Esophagus squamous epithelium (tissue), 5 donors: ENCODE measurements at regions not wholly inside any gene's neighbourhood (a gene's known extent, or its start where the extent isn't known, plus 50 kb on each side); places are given as distances from the start of the nearest gene placed in this dataset.

Source experiments
- DNase-seq: peaks from one replicate; lab custom pipeline; 2025; lab: John Stamatoyannopoulos, UW
- H3K27ac ChIP-seq, 4 donors: fragments of 200-600 bp; sonication (generic); one replicate each; pipeline ENCODE4 v1.5.1; 2016 to 2019; ENCODE audit warnings: mild to moderate bottlenecking in 1 of 4
- H3K27me3 ChIP-seq, 4 donors: fragments of 200-600 bp; sonication (generic); 1 replicate in 3 of 4; 2 replicates in 1 of 4; pipeline versions ENCODE4 v1.5.1 to v1.6.0; 2017 to 2021; ENCODE audit warnings: antibody characterized with exemption in 1 of 4
- H3K36me3 ChIP-seq, 3 donors: fragments of 200-600 bp; sonication (generic); one replicate each; pipeline ENCODE4 v1.5.1; 2016 to 2019
- H3K4me1 ChIP-seq, 3 donors: fragments of 200-600 bp; sonication (generic); one replicate each; pipeline ENCODE4 v1.5.1; 2017 to 2019
- H3K4me3 ChIP-seq, 4 donors: fragments of 200-600 bp; sonication (generic); 1 replicate in 3 of 4; 2 replicates in 1 of 4; pipeline ENCODE4 v1.5.1; 2016 to 2019; ENCODE audit warnings: mild to moderate bottlenecking in 2 of 4, moderate library complexity in 1 of 4
- H3K9me3 ChIP-seq, 3 donors: fragments of 200-600 bp; sonication (generic); one replicate each; pipeline ENCODE4 v1.5.1; 2016 to 2019
- CTCF ChIP-seq, 6 experiments: fragments of 450-650 bp in 4 of 6; fragments of 200-600 bp in 2 of 6; sonication (generic) in 2 of 6; IDR thresholded peaks; one replicate each; pipeline ENCODE4 v1.5.1; 2016 to 2019; ENCODE audit warnings: antibody characterized with exemption in 6 of 6, mild to moderate bottlenecking in 4 of 6, moderate library complexity in 4 of 6
- POLR2A ChIP-seq, 4 donors: fragments of 450-650 bp; IDR thresholded peaks; one replicate each; pipeline ENCODE4 v1.6.1; 2017; ENCODE audit warnings: antibody characterized with exemption in 4 of 4, mild to moderate bottlenecking in 4 of 4, moderate library complexity in 3 of 4
- WGBS, 2 donors: methylation state at CpG; one replicate each; pipeline ENCODE4 v1.1.5; 2018; 5-methylcytosine and 5-hydroxymethylcytosine counted together
- intact Hi-C: fragments of 100-400 bp; cut with DNase I; formaldehyde crosslinking; loops from one replicate; pipeline ENCODE4 v1.15.0; 2022
- donor health status: DM: yes; HTN: yes; CAD: no.

DNA sequence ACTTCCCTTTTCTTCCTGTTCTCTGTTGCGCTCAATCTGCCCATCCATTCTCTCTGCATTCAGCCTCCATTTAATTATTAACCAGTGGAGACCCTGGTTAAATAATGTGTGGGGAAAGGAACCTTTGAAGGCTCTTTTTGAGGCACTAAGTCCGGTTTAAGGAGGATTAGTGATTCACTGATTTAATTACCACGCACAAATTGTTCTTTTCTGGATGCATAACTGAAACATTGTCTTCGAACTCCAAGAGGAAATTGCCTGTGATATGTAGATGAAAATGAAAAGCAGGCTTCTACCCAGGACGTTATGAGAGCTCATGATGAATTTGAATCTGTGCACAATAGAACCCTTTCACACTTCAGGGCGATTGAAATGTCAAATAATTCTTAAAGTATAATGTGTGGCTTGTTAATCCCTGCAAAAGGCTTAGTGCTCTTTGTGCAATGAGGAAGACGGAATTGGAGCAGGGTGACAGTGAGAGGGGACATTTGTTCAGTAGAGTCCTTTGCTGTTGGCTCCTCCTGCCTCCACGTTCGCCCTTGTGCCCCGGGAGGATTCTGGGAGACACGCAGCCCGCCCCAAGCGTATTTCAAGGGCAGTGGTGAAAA lies 51.1 kb upstream of the ZNF236 start:
- H3K4me3 ChIP-seq: no peak overlapping the region
- WGBS, 2 donors: 44 to 63% methylated on average over 13 of the region's 13 CpGs
- no peaks in the 10 kb centered on the region for H3K9me3 ChIP-seq
- H3K27me3 ChIP-seq: peaks cover 0 to 38% (median 0%) of the 10 kb centered on the region in 4 donors
- no peaks in the 10 kb centered on the region for H3K4me1 ChIP-seq
- intact Hi-C loops: no loop called here
- DNase-seq: no peak
- TF ChIP-seq POLR2A (IDR thresholded peaks at IDR 0.05): no peak
- TF ChIP-seq CTCF (IDR thresholded peaks at IDR 0.05): no peak
- H3K27ac ChIP-seq: no peak overlapping the region
- no peaks in the 10 kb centered on the region for H3K36me3 ChIP-seq

GRCh38 chr18:76767954-76768353 lies 54.4 kb upstream of the ZNF236 start:
- TF ChIP-seq CTCF (IDR thresholded peaks at IDR 0.05): no peak
- TF ChIP-seq POLR2A (IDR thresholded peaks at IDR 0.05): no peak
- no peak for DNase-seq
- Histone ChIP-seq H3K4me3 (no peak overlapping the region), H3K4me1 (no peaks in the 10 kb centered on the region), H3K9me3 (no peaks in the 10 kb centered on the region), H3K27ac (no peak overlapping the region), H3K27me3 (peaks cover 0 to 48% (median 0%) of the 10 kb centered on the region in 4 donors), H3K36me3 (no peaks in the 10 kb centered on the region)
- intact Hi-C loops: no loop called here
- WGBS, 2 donors: 58 to 84% methylated on average over 1 of the region's 1 CpG

DNA sequence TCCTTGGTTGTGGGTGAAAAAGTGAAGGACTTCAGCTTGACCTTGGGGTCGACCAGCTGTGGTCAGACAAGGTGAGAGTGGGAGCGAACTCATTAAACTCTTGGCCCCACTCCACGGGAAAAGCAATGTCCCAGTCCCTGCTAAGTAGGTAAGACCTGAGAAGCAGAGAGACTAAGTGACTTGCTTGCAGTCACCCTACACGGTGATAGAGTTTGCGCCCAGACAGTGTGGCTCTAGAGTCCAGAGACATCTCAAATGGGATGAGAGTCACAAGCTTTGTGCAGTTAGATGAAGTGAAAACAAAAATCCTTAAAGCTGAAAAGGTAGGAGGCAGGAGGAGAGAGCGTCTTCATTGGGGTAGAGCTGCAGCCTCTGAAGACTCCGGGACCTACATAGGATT lies 55.9 kb upstream of the ZNF236 start:
- 73 to 83% methylated on average over 7 of the region's 7 CpGs for WGBS, 2 donors
- H3K4me1 ChIP-seq: no peaks in the 10 kb centered on the region
- TF ChIP-seq CTCF (IDR thresholded peaks at IDR 0.05) (no peak), POLR2A (IDR thresholded peaks at IDR 0.05) (no peak)
- H3K4me3 ChIP-seq: no peak overlapping the region
- intact Hi-C loops: no loop called here
- no peak for DNase-seq
- no peak overlapping the region for H3K27ac ChIP-seq
- H3K36me3 ChIP-seq: no peaks in the 10 kb centered on the region
- H3K9me3 ChIP-seq: no peaks in the 10 kb centered on the region
- peaks cover 0 to 36% (median 0%) of the 10 kb centered on the region in 4 donors for H3K27me3 ChIP-seq

- H3K4me1 ChIP-seq: no peaks in the 10 kb centered on the region
- no peaks in the 10 kb centered on the region for H3K36me3 ChIP-seq
- no peak overlapping the region for H3K27ac ChIP-seq
- no peak for DNase-seq
- intact Hi-C loops: no loop called here
- no peaks in the 10 kb centered on the region for H3K9me3 ChIP-seq
- TF ChIP-seq CTCF (IDR thresholded peaks at IDR 0.05) (no peak), POLR2A (IDR thresholded peaks at IDR 0.05) (no peak)
- WGBS, 2 donors: 40 to 41% methylated on average over 5 of the region's 5 CpGs
- H3K27me3 ChIP-seq: peaks cover 0 to 28% (median 0%) of the 10 kb centered on the region in 4 donors
- no peak overlapping the region for H3K4me3 ChIP-seq
Measured at GRCh38 chr18:76765649-76766048, 56.7 kb upstream of the ZNF236 start.

GRCh38 chr18:76764291-76764901 lies 58.0 kb upstream of the ZNF236 start:
- 59 to 84% methylated on average over 5 of the region's 10 CpGs for WGBS, 2 donors
- no peak for TF ChIP-seq CTCF (IDR thresholded peaks at IDR 0.05)
- TF ChIP-seq POLR2A (IDR thresholded peaks at IDR 0.05): no peak
- no peaks in the 10 kb centered on the region for H3K36me3 ChIP-seq
- DNase-seq: no peak
- no peak overlapping the region for H3K27ac ChIP-seq
- no peaks in the 10 kb centered on the region for H3K9me3 ChIP-seq
- peaks cover 0 to 15% (median 0%) of the 10 kb centered on the region in 4 donors for H3K27me3 ChIP-seq
- intact Hi-C loops: no loop called here
- no peak overlapping the region for H3K4me3 ChIP-seq
- no peaks in the 10 kb centered on the region for H3K4me1 ChIP-seq
